IMR-90 (cell line): ENCODE measurements at regions not wholly inside any gene's neighbourhood (a gene's known extent, or its start where the extent isn't known, plus 50 kb on each side); places are given as distances from the start of the nearest gene placed in this dataset.

ENCODE experiments used
- ATAC-seq: fragments of 200-7000 bp; cut with Tn5 transposase; 2 replicates; pipeline ENCODE4 v1.9.1; 2020; ENCODE audit warnings: low read depth, mild to moderate bottlenecking, moderate library complexity
- BruUV-seq: library from RNA; stranded (reverse); fragments of 400-500 nt; replicated peaks from 2 replicates; lab custom pipeline; 2021; lab: Mats Ljungman, UMichigan
- CTCF ChIA-PET: fragments of 300-600 bp; formaldehyde crosslinking; extraction: SDS; loops from one replicate; lab custom pipeline; 2021; ENCODE audit warnings: antibody characterized with exemption; lab: Yijun Ruan, JAX
- POLR2A ChIA-PET: fragments of 300-600 bp; sonication (Branson Sonifier 250); formaldehyde crosslinking; loops from one replicate; lab custom pipeline; 2022; ENCODE audit warnings: antibody characterized with exemption; ENCODE audit not compliant: unreplicated experiment; lab: Charles Lee
- DNase-seq: peaks from one replicate; pipeline ENCODE4 v3.0.0; 2013
- H2AFZ ChIP-seq: replicated peaks from 2 replicates; pipeline ENCODE3; 2013; ENCODE audit warnings: low read length, mild to moderate bottlenecking; ENCODE audit not compliant: poor library complexity
- H2AK5ac ChIP-seq: 2 replicates; pipeline ENCODE4 v1.6.1; 2013; ENCODE audit warnings: low read depth, low read length, inconsistent platforms
- H2AK9ac ChIP-seq: replicated peaks from 2 replicates; pipeline ENCODE3; 2013; ENCODE audit warnings: mild to moderate bottlenecking, low read depth, low read length, moderate library complexity; ENCODE audit not compliant: poor library complexity
- H2BK120ac ChIP-seq: 2 replicates; pipeline ENCODE4 v1.6.1; 2013; ENCODE audit warnings: low read depth, low read length, inconsistent platforms
- H2BK15ac ChIP-seq: 3 replicates; pipeline ENCODE4 v1.6.1; 2013; ENCODE audit warnings: low read depth, low read length, inconsistent platforms
- H2BK20ac ChIP-seq: 2 replicates; pipeline ENCODE4 v1.6.1; 2013; ENCODE audit warnings: low read depth, mild to moderate bottlenecking, inconsistent platforms, low read length, moderate library complexity
- H2BK5ac ChIP-seq: 2 replicates; pipeline ENCODE4 v1.6.1; 2013; ENCODE audit warnings: mild to moderate bottlenecking, low read depth, low read length, inconsistent platforms; ENCODE audit not compliant: poor library complexity, severe bottlenecking
- H3K14ac ChIP-seq: replicated peaks from 2 replicates; pipeline ENCODE4 v1.6.1; 2013; ENCODE audit warnings: low read depth, low read length, inconsistent platforms
- H3K18ac ChIP-seq: 2 replicates; pipeline ENCODE4 v1.6.1; 2013; ENCODE audit warnings: low read depth, low read length, control low read depth
- H3K23ac ChIP-seq: 2 replicates; pipeline ENCODE4 v1.6.1; 2013; ENCODE audit warnings: low read depth, low read length, inconsistent platforms
- H3K27ac ChIP-seq: 2 replicates; pipeline ENCODE4 v1.5.1; 2013; ENCODE audit warnings: mild to moderate bottlenecking, control low read depth, low read length; ENCODE audit not compliant: insufficient read depth
- H3K27me3 ChIP-seq: 2 replicates; pipeline ENCODE4 v1.6.1; 2013; ENCODE audit warnings: low read length; ENCODE audit not compliant: control insufficient read depth, insufficient read depth
- H3K36me3 ChIP-seq: 2 replicates; pipeline ENCODE4 v1.6.1; 2013; ENCODE audit warnings: low read length, mixed read lengths; ENCODE audit not compliant: control insufficient read depth, insufficient read depth
- H3K4ac ChIP-seq: 2 replicates; pipeline ENCODE4 v1.6.1; 2013; ENCODE audit warnings: low read depth, low read length, inconsistent platforms
- H3K4me1 ChIP-seq: 2 replicates; pipeline ENCODE4 v1.6.1; 2013; ENCODE audit warnings: low read length, mixed read lengths; ENCODE audit not compliant: control insufficient read depth, insufficient read depth
- H3K4me2 ChIP-seq: 2 replicates; pipeline ENCODE4 v1.6.1; 2013; ENCODE audit warnings: low read depth, mild to moderate bottlenecking, control low read depth, low read length, moderate library complexity
- H3K4me3 ChIP-seq: 2 replicates; pipeline ENCODE4 v1.5.1; 2013; ENCODE audit warnings: low read depth, mild to moderate bottlenecking, control low read depth, low read length, moderate library complexity; ENCODE audit not compliant: insufficient read depth
- H3K56ac ChIP-seq: 2 replicates; pipeline ENCODE4 v1.6.1; 2013; ENCODE audit warnings: low read length, inconsistent platforms; ENCODE audit not compliant: insufficient read depth; ENCODE audit errors: extremely low read depth
- H3K79me1 ChIP-seq, 2 experiments: 2 replicates each; pipeline ENCODE4 v1.6.1; 2013; ENCODE audit warnings: low read length in 2 of 2, inconsistent platforms in 1 of 2, low read depth in 1 of 2
- H3K9ac ChIP-seq: 2 replicates; pipeline ENCODE4 v1.6.1; 2013; ENCODE audit warnings: low read depth, low read length, control low read depth
- H3K9me1 ChIP-seq: 2 replicates; pipeline ENCODE4 v1.6.1; 2013; ENCODE audit warnings: low read length, inconsistent platforms; ENCODE audit not compliant: insufficient read depth
- H3K9me3 ChIP-seq: 2 replicates; pipeline ENCODE4 v1.6.1; 2013; ENCODE audit warnings: low read length; ENCODE audit not compliant: control insufficient read depth, insufficient read depth
- H4K20me1 ChIP-seq: 2 replicates; pipeline ENCODE4 v1.6.1; 2013; ENCODE audit warnings: low read length, inconsistent platforms; ENCODE audit not compliant: insufficient read depth
- H4K5ac ChIP-seq: 2 replicates; pipeline ENCODE4 v1.6.1; 2013; ENCODE audit warnings: mild to moderate bottlenecking, low read depth, low read length, control low read depth
- H4K8ac ChIP-seq, 2 experiments: 2 replicates each; pipeline ENCODE4 v1.6.1; 2013; ENCODE audit warnings: low read depth in 2 of 2, low read length in 2 of 2, control low read depth in 1 of 2, inconsistent platforms in 1 of 2
- H4K91ac ChIP-seq: 2 replicates; pipeline ENCODE4 v1.6.1; 2013; ENCODE audit warnings: low read depth, low read length, inconsistent platforms; ENCODE audit not compliant: insufficient read depth
- CEBPB ChIP-seq: IDR thresholded peaks from 2 replicates; pipeline ENCODE4 v1.6.1; 2012; ENCODE audit warnings: low read depth, low read length, improper control_type of control experiment
- CHD1 ChIP-seq: IDR thresholded peaks from 2 replicates; pipeline ENCODE4 v1.6.1; 2012; ENCODE audit warnings: low read depth, low read length, improper control_type of control experiment
- FOS ChIP-seq: fragments of 150-350 bp; IDR thresholded peaks from 2 replicates; pipeline ENCODE4 v1.6.1; 2016; ENCODE audit warnings: low read depth, low read length
- MAFK ChIP-seq: IDR thresholded peaks from 2 replicates; pipeline ENCODE4 v1.6.1; 2012; ENCODE audit warnings: low read depth, low read length, improper control_type of control experiment
- MAZ ChIP-seq: IDR thresholded peaks from 2 replicates; pipeline ENCODE4 v1.6.1; 2012; ENCODE audit warnings: low read depth, mild to moderate bottlenecking, low read length, improper control_type of control experiment, moderate library complexity, borderline replicate concordance
- MXI1 ChIP-seq: IDR thresholded peaks from 2 replicates; pipeline ENCODE4 v1.6.1; 2012; ENCODE audit warnings: low read depth, mild to moderate bottlenecking, low read length, moderate library complexity, borderline replicate concordance
- NFE2L2 ChIP-seq: fragments of 150-350 bp; IDR thresholded peaks from 2 replicates; pipeline ENCODE4 v1.6.1; 2016; ENCODE audit warnings: low read depth, mild to moderate bottlenecking, low read length
- POLR2A ChIP-seq: IDR thresholded peaks from 2 replicates; pipeline ENCODE4 v1.6.1; 2012; ENCODE audit warnings: mild to moderate bottlenecking, low read depth, low read length
- RAD21 ChIP-seq: IDR thresholded peaks from 2 replicates; pipeline ENCODE4 v1.6.1; 2012; ENCODE audit warnings: low read length, improper control_type of control experiment
- RCOR1 ChIP-seq: IDR thresholded peaks from 2 replicates; pipeline ENCODE4 v1.6.1; 2012; ENCODE audit warnings: mild to moderate bottlenecking, low read length, improper control_type of control experiment; ENCODE audit not compliant: insufficient replicate concordance
- RFX5 ChIP-seq: IDR thresholded peaks from 2 replicates; pipeline ENCODE4 v1.8.0; 2012; ENCODE audit warnings: low read depth, mild to moderate bottlenecking, low read length, moderate library complexity
- SMC3 ChIP-seq: fragments of 150-350 bp; IDR thresholded peaks from 2 replicates; pipeline ENCODE4 v1.6.1; 2016; ENCODE audit warnings: low read depth, mild to moderate bottlenecking, antibody characterized with exemption, low read length, moderate library complexity
- USF2 ChIP-seq: fragments of 150-350 bp; IDR thresholded peaks from 2 replicates; pipeline ENCODE4 v1.6.1; 2017; ENCODE audit warnings: mild to moderate bottlenecking, antibody characterized with exemption, low read length, low read depth
- WGBS, 2 experiments: methylation state at CpG; one replicate each; pipeline versions ENCODE4 v1.1.5 to v1.1.7; 2013; ENCODE audit warnings: missing lambda C conversion rate in 2 of 2; ENCODE audit not compliant: insufficient read length in 1 of 2; ENCODE audit errors: extremely low coverage in 2 of 2; 5-methylcytosine and 5-hydroxymethylcytosine counted together
- dilution Hi-C: fragments of 300-500 bp; cut with HindIII; formaldehyde crosslinking; loops from one replicate; pipeline ENCODE4 v1.14.3; 2018; ENCODE audit warnings: low sequenced_read_pairs; ENCODE audit not compliant: unreplicated experiment
- in situ Hi-C: fragments of 300-500 bp; cut with MboI; formaldehyde crosslinking; loops from 3 replicates; pipeline ENCODE4 v1.14.3; 2019; ENCODE audit warnings: low sequenced_read_pairs, inconsistent platforms, mixed read lengths
- intact Hi-C: fragments of 100-400 bp; cut with micrococcal nuclease; formaldehyde crosslinking; loops from 2 replicates; pipeline ENCODE4 v1.10.0; 2022
- TF ChIP-seq, protein P1 (sequence below): fragments of 150-350 bp; IDR thresholded peaks from 2 replicates; pipeline ENCODE4 v1.6.1; 2016; ENCODE audit warnings: low read depth, mild to moderate bottlenecking, low read length, moderate library complexity, borderline replicate concordance

GRCh38 chr5:165175041-165175440 lies 1669.6 kb downstream of the MAT2B start:
- WGBS, 2 experiments, result no CpG with 5 or more reads among the region's 2 CpGs
- no peak overlapping the region for H2AFZ ChIP-seq
- ChIA-PET POLR2A (no interaction called here), CTCF (no interaction called here)
- in situ Hi-C loops (no loop called here), intact Hi-C loops (no loop called here), dilution Hi-C loops (no loop called here)
- no peak overlapping the region for H3K56ac ChIP-seq
- no peak overlapping the region for H3K27ac ChIP-seq
- no peak overlapping the region for H3K18ac ChIP-seq
- no peak overlapping the region for H4K91ac ChIP-seq
- H3K4me2 ChIP-seq, result no peak overlapping the region
- no peak overlapping the region for H3K4me3 ChIP-seq
- H3K9me1 ChIP-seq, result no peaks in the 10 kb centered on the region
- no peaks in the 10 kb centered on the region for H4K20me1 ChIP-seq
- H4K5ac ChIP-seq, result no peak overlapping the region
- no TSS peak for BruUV-seq
- no peak overlapping the region for H2AK9ac ChIP-seq
- no peak overlapping the region for H4K8ac ChIP-seq
- H3K9me3 ChIP-seq, result no peaks in the 10 kb centered on the region
- TF ChIP-seq MAFK (no peak), MAZ (no peak), RAD21 (no peak), CEBPB (no peak), SMC3 (no peak), FOS (no peak), MXI1 (no peak), RFX5 (no peak), NFE2L2 (no peak), CHD1 (no peak), POLR2A (no peak), RCOR1 (no peak), USF2 (no peak)
- TF ChIP-seq, protein P1, sequence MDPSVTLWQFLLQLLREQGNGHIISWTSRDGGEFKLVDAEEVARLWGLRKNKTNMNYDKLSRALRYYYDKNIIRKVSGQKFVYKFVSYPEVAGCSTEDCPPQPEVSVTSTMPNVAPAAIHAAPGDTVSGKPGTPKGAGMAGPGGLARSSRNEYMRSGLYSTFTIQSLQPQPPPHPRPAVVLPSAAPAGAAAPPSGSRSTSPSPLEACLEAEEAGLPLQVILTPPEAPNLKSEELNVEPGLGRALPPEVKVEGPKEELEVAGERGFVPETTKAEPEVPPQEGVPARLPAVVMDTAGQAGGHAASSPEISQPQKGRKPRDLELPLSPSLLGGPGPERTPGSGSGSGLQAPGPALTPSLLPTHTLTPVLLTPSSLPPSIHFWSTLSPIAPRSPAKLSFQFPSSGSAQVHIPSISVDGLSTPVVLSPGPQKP, result no peak
- no peaks in the 10 kb centered on the region for H3K4me1 ChIP-seq
- ATAC-seq (no peak), DNase-seq (no peak)
- H2BK15ac ChIP-seq, result no peak overlapping the region
- H3K27me3 ChIP-seq, result no peaks in the 10 kb centered on the region
- H3K4ac ChIP-seq, result no peak overlapping the region
- H2BK120ac ChIP-seq, result no peak overlapping the region
- H3K79me1 ChIP-seq, result no peaks in the 10 kb centered on the region
- H2BK20ac ChIP-seq, result no peak overlapping the region
- no peak overlapping the region for H3K14ac ChIP-seq
- no peak overlapping the region for H3K23ac ChIP-seq
- no peak overlapping the region for H2AK5ac ChIP-seq
- no peaks in the 10 kb centered on the region for H3K36me3 ChIP-seq
- no peak overlapping the region for H2BK5ac ChIP-seq
- H3K9ac ChIP-seq, result no peak overlapping the region
